DMS53 treated with DMSO at 0.1 percent for 48 hours (cell line): ENCODE measurements at regions not wholly inside any gene's neighbourhood (a gene's known extent, or its start where the extent isn't known, plus 50 kb on each side); places are given as distances from the start of the nearest gene placed in this dataset.
A peak's percentile ranks its signal among the peaks of the same experiment; 100 is the strongest.

Experiments used
- DNase-seq: peaks from one replicate; lab custom pipeline; 2025; ENCODE audit not compliant: unreplicated experiment; lab: John Stamatoyannopoulos, UW

- DNase-seq: no peak
These were observed 407.2 kb downstream of the HLX start for GRCh38 chr1:221286399-221286798.

GRCh38 chr1:221289103-221289502 is 409.9 kb downstream of the HLX start:
- DNase-seq: peak; percentile 86

DNA sequence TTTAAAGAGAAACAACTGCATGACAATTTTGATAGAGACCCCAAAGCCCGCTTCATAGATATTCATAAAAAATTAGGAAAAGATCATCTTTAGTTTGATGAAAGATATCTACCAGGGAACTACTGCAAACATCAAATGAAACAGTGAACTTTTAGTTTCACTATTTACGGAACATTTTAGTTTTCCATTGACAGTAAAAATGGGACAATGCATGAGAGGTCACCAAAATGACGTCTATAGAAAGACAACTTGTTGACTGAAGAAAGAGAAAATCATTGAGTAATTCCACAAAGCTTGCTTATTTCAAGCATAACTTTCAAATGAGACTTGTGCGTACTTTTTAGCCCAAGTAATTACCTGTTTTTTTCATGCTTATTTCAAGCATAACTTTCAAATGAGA is 411.4 kb downstream of the HLX start:
- no peak for DNase-seq

DNA sequence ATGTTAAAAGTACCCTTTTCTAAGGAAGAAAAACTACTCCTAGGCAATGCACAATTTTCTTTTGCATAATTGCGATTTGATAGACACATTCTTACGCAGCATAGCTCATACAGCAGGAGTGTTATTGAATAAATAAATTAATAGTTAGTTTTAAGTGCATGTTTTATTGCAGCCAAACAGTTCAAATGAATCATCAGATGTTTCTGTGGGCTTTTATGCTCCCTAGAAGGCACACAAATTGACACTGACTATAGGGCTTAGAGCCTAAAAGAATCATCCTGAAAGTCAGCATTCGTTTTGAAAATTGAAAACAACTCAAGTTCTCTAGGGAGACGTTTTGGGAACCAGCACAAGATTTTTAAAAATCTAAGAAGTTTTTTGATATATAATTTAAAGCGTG is 411.9 kb downstream of the HLX start:
- no peak for DNase-seq

DNA sequence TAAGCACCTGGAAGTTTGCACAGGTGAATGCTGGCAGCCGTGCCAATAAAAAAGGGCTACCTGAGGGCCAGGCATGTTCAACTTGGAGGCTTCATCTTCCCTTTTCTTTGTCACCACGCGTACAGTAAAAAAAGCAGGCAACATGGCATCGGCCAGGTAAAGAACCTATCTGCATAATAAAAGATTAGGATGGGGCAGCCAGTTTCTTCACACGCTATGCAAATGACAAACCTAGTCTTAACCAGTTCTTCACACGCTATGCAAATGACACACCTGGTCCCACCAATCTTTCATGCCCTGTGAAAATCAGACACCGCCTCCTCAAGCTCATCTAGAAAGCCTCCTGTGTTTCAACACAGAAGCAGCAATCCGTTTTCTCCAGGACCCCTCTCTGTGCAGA is 413.4 kb downstream of the HLX start:
- peak; percentile 51 for DNase-seq

- DNase-seq: no peak
These were observed 415.0 kb downstream of the HLX start for GRCh38 chr1:221294242-221294641.

DNA sequence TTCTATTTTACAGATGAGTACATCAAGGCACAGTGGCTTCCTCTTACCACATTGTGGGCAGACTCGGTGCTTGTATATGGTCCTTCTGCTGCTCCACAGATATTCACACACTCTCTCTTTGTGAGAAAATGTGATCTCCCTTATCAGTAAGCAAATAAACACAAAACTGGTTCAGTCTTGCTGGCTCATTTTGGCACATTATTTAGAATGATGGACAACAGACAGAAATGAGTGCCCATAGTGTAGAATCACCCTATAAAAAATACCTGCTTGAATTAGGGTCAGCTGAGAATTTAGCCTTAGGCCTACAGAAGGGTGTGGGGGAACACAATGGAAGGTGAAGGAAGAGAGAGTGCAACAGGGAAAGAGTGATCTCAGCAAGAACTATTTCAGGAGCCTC is 423.1 kb downstream of the HLX start:
- no peak for DNase-seq

DNA sequence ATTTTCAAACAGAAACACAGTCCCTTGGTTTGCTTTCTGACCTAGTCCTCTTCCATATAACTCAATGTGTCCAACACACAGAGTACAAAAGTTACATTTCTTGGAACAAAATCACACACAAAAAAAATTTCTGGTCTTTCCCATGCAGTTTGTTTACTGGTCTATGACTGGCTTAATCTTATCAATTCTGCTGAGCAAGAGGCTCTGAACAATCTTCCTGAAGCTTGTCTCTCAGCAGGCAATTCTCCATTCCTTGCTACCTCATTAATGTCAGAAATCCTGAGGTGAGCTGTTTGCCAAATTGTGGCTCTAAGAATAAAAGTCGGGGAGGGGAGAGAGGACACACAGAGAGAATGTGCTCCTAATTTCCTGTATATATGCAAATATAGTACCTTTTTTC is 423.6 kb downstream of the HLX start:
- no peak for DNase-seq

GRCh38 chr1:221303623-221304022 is 424.4 kb downstream of the HLX start:
- no peak for DNase-seq

GRCh38 chr1:221306239-221306638 is 427.0 kb downstream of the HLX start:
- no peak for DNase-seq

GRCh38 chr1:221308534-221309511 is 429.6 kb downstream of the HLX start:
- no peak for DNase-seq

GRCh38 chr1:221309723-221310122 is 430.5 kb downstream of the HLX start:
- DNase-seq: no peak

DNA sequence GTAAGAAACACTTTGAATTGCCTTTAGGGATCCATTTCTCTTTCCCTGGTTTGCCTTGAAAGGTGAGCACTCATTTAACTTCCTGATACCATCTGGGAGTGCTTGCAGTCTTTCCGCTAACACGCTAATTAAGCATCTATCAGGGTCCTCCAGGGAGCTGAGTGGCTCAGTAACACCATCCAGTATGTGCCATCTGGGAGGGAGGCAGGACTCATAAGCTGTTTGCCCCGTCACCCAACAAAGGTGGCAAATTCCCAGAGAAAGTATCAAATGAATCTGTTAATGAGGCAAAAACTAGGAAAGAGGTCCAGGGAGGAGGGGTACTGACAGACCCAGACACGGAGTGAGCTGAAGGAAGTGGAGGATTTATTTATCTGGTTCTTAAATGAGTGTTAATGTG is 430.9 kb downstream of the HLX start:
- DNase-seq: no peak

- no peak for DNase-seq
These were observed 426.6 kb downstream of the DUSP10 start for GRCh38 chr1:221315330-221315729.

DNA sequence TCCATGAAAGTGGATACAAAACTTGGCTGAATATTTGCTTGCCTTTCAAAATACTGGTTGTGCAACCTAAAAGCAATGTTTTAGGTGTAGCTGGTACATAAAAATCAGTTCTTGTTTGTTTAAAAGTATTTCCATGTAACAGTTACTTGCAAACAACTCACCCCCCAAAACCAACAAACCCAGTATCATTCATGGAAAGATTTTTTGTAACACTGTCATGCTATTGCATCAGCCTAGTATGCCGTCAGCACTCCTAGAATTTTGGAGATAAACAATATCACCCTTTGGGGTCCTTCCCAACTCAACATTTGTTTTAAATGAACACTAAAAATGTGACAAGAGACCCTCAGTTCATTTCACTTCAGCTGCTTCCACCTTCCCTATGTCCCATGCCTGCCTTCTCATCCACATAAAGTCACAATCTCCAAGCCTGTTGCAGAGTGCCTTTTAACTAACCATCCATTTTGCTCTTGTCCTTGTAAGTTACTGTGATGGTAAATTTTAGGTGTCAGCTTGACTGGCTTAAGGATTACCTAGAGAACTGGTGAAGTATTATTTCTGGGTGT is 425.3 kb downstream of the DUSP10 start:
- DNase-seq: no peak

DNA sequence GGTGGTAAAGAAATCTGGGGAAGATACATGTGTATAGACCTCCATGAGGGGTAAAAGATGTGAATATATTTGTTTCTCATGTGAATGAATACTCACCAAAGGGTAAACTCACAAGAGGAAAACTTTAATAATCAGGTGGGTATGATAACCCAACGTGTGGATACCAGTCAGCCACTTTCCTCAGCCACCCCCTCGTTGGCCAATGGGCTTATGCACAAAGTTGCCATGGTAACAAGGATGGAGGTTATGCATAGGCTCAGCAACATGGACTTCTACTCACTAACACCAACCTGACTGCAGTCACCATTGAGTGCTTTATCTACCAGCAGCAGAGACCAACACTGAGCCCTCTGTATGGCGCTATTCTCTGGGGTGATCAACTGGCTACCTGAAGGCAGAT is 424.4 kb downstream of the DUSP10 start:
- DNase-seq: no peak

DNA sequence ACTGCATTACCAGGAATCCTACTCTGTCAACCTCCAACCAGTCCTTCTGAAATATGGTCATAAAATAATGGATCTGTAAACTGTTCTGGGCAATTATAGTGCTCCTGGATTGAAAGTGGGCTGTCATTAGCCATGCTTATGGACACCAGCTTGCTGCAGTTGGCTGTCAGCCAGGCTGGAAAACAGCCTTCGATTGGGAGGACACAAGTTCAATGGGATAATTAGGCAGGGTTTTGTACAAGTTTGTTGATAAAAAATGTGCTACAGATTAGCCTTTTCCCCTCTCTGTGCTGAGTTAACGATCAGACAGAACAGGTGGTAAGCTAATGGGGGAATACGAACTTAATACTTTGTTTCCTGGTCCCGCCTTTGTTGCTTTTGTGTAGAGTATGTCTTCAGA is 413.9 kb downstream of the DUSP10 start:
- DNase-seq: no peak

- no peak for DNase-seq
These were observed 413.5 kb downstream of the DUSP10 start for GRCh38 chr1:221328371-221328770.

DNA sequence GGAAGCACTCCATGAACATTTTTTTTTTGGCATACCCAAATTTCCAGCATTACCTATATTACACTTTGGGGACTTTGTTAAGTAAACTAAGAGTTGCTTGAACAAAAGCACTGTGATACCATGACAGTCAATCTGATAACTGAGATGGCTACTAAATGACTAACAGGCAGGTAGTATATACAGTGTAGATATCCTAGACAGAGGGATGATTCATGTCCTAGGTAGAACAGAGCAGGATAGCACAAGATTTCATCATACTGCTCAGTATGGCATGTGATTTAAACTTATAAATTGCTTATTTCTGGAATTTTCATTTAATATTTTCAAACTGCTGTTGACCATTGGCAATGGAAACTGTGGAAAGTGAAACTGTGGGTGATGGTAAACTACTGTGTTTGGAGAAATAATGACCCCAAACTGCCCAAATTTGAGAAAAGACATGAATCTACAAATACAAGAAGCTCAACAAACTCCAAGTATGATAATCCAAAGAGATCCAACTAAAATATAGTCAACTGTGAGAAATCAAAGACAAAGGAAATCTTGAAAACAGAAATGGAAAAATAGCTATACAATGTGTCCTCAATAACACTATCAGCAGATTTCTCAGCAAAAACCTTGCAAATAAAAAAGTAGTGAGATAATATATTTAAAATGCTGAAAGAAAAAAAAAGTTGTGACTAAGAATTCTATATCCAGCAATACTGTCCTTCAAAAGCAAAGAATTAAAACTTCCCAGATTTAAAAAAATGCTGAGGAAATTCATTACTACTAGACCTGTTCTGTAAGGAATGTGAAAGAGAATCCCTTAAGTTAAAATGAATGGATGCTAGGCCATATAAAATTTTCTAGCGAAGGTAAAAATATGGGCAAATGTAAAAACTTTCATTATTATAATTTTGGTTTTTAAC is 410.4 kb downstream of the DUSP10 start:
- DNase-seq: no peak

- no peak for DNase-seq
These were observed 407.8 kb downstream of the DUSP10 start for GRCh38 chr1:221334062-221334461.
